CD14-positive monocyte (primary cell): ENCODE measurements at regions not wholly inside any gene's neighbourhood (a gene's known extent, or its start where the extent isn't known, plus 50 kb on each side); places are given as distances from the start of the nearest gene placed in this dataset.
"Not testable (repeated sequence)": the region's sequence is repeated elsewhere in the genome, so short reads cannot be mapped to it uniquely, and the experiment has no call there.

Experiments used
- DNase-seq, 3 donors: peaks; one replicate each; pipeline ENCODE4 v3.0.0-alpha.2; 2011 to 2022
- H2AFZ ChIP-seq: 2 replicates; pipeline ENCODE4 v1.6.0; 2012; ENCODE audit warnings: mild to moderate bottlenecking, low read depth, low read length, inconsistent platforms; ENCODE audit not compliant: insufficient read depth, poor library complexity, severe bottlenecking
- H3K27ac ChIP-seq, 2 donors: 1 replicate in 1 of 2; 2 replicates in 1 of 2; pipeline ENCODE4 v1.5.1; 2012 to 2013; ENCODE audit warnings: low read length in 2 of 2, control low read depth in 1 of 2, inconsistent platforms in 1 of 2, low read depth in 1 of 2, mild to moderate bottlenecking in 1 of 2
- H3K27me3 ChIP-seq, 2 donors: one replicate each; pipeline versions ENCODE4 v1.6.0 to v1.6.1; 2011 to 2013; ENCODE audit warnings: low read length in 2 of 2; ENCODE audit not compliant: control insufficient read depth in 2 of 2, insufficient read depth in 2 of 2
- H3K36me3 ChIP-seq, 2 donors: replicated peaks in 1 of 2; 1 replicate in 1 of 2; 2 replicates in 1 of 2; pipeline versions ENCODE4 v1.5.1 to v1.6.1; 2012 to 2013; ENCODE audit warnings: low read length in 2 of 2, control low read depth in 1 of 2, inconsistent platforms in 1 of 2, mild to moderate bottlenecking in 1 of 2; ENCODE audit not compliant: insufficient read depth in 2 of 2, control insufficient read depth in 1 of 2
- H3K4me1 ChIP-seq, 2 donors: 1 replicate in 1 of 2; 2 replicates in 1 of 2; pipeline versions ENCODE4 v1.5.1 to v1.6.1; 2012 to 2013; ENCODE audit warnings: low read length in 2 of 2, control low read depth in 1 of 2, inconsistent platforms in 1 of 2, mild to moderate bottlenecking in 1 of 2, moderate library complexity in 1 of 2; ENCODE audit not compliant: insufficient read depth in 2 of 2, control insufficient read depth in 1 of 2
- H3K4me2 ChIP-seq: replicated peaks from 2 replicates; pipeline ENCODE3; 2012; ENCODE audit warnings: low read length, moderate library complexity, mild to moderate bottlenecking; ENCODE audit not compliant: poor library complexity, severe bottlenecking; ENCODE audit errors: extremely low read depth
- H3K4me3 ChIP-seq, 3 experiments: fragments of 200-600 bp in 1 of 3; sonication (generic) in 1 of 3; replicated peaks in 1 of 3; 1 replicate in 2 of 3; 2 replicates in 1 of 3; pipeline ENCODE4 v1.5.1; 2011 to 2013; ENCODE audit warnings: low read length in 3 of 3, mild to moderate bottlenecking in 3 of 3, control low read depth in 2 of 3, low read depth in 2 of 3, inconsistent platforms in 1 of 3, moderate library complexity in 1 of 3
- H3K79me2 ChIP-seq: 2 replicates; pipeline ENCODE4 v1.6.0; 2012; ENCODE audit warnings: mild to moderate bottlenecking, control low read depth, inconsistent platforms, low read length, moderate library complexity; ENCODE audit not compliant: insufficient read depth
- H3K9ac ChIP-seq: 2 replicates; pipeline ENCODE4 v1.6.0; 2017; ENCODE audit warnings: low read length, mild to moderate bottlenecking; ENCODE audit not compliant: insufficient read depth, poor library complexity, severe bottlenecking
- H3K9me3 ChIP-seq, 2 donors: replicated peaks in 1 of 2; 1 replicate in 1 of 2; 2 replicates in 1 of 2; pipeline versions ENCODE4 v1.5.1 to v1.6.1; 2012 to 2013; ENCODE audit warnings: low read length in 2 of 2, control low read depth in 1 of 2; ENCODE audit not compliant: control insufficient read depth in 1 of 2, insufficient read depth in 1 of 2
- H4K20me1 ChIP-seq: 2 replicates; pipeline ENCODE4 v1.6.0; 2012; ENCODE audit warnings: mild to moderate bottlenecking, low read length, control low read depth, moderate library complexity; ENCODE audit not compliant: insufficient read depth
- H3K27ac Mint-ChIP-seq, 7 donors: one replicate each; pipeline ENCODE4 v1.8.0; 2020; ENCODE audit warnings: mild to moderate bottlenecking in 7 of 7, mixed read lengths in 7 of 7, moderate library complexity in 6 of 7, inconsistent platforms in 2 of 7
- H3K27me3 Mint-ChIP-seq, 3 donors: one replicate each; pipeline ENCODE4 v1.8.0; 2021 to 2022; ENCODE audit warnings: low read depth in 3 of 3, mild to moderate bottlenecking in 3 of 3, mixed read lengths in 3 of 3, moderate library complexity in 3 of 3, inconsistent platforms in 1 of 3
- H3K36me3 Mint-ChIP-seq, 2 donors: one replicate each; pipeline ENCODE4 v1.8.0; 2020; ENCODE audit warnings: mixed read lengths in 2 of 2, inconsistent platforms in 1 of 2, mild to moderate bottlenecking in 1 of 2
- H3K4me1 Mint-ChIP-seq: one replicate; pipeline ENCODE4 v1.8.0; 2020; ENCODE audit warnings: mild to moderate bottlenecking, mixed read lengths
- H3K4me3 Mint-ChIP-seq, 2 donors: one replicate each; pipeline ENCODE4 v1.8.0; 2020; ENCODE audit warnings: mild to moderate bottlenecking in 2 of 2, mixed read lengths in 2 of 2, moderate library complexity in 1 of 2
- H3K9me3 Mint-ChIP-seq, 7 donors: one replicate each; pipeline ENCODE4 v1.8.0; 2020 to 2022; ENCODE audit warnings: mixed read lengths in 7 of 7, mild to moderate bottlenecking in 6 of 7, moderate library complexity in 6 of 7, inconsistent platforms in 2 of 7
- WGBS: methylation state at CpG from one replicate; pipeline ENCODE4 v1.1.5; 2013; ENCODE audit warnings: missing lambda C conversion rate; ENCODE audit not compliant: insufficient coverage; 5-methylcytosine and 5-hydroxymethylcytosine counted together
- intact Hi-C, 2 donors: fragments of 100-400 bp; cut with micrococcal nuclease; formaldehyde crosslinking; loops; one replicate each; pipeline versions ENCODE4 v1.15.0 to v1.15.1; 2023
- TF ChIP-seq, protein P1 (sequence below): fragments of 200-600 bp; IDR thresholded peaks from one replicate; pipeline ENCODE4 v1.8.0; 2022; ENCODE audit warnings: antibody characterized with exemption, mild to moderate bottlenecking

DNA sequence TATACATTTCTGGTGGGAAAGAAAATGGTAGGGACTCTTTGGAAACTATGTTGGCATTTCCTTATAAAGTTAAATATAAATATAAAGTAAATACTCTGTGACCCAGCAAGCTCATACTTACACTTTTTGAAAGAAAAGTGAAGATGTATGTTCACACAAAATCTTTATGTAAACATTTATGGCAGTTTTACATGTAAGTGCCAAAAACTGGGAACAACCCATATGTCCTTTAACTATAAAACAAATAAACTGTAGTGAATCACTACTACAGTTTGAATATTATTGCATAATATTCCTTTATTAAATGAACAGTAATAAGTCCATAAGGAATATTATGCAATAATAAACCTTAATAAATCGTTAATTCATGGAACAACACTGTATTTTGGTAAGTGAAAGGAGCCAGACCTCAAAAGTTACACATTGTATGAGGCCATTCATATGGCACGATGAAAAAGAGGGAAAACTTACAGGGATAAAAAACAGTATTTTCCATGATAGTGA lies 1660.3 kb upstream of the LRRTM3 start:
- Histone ChIP-seq H3K79me2 (no peaks in the 10 kb centered on the region), H3K27ac (no peak overlapping the region), H3K36me3 (no peaks in the 10 kb centered on the region), H2AFZ (no peak overlapping the region), H3K9me3 (peaks cover 1 to 8% of the 10 kb centered on the region in 2 donors), H3K4me2 (no peak overlapping the region), H3K9ac (no peak overlapping the region), H3K4me3 (no peak overlapping the region), H4K20me1 (no peaks in the 10 kb centered on the region), H3K4me1 (no peaks in the 10 kb centered on the region), H3K27me3 (no peaks in the 10 kb centered on the region)
- DNase-seq = no peak
- no peaks in the 10 kb centered on the region for H3K36me3 Mint-ChIP-seq
- TF ChIP-seq, protein P1, sequence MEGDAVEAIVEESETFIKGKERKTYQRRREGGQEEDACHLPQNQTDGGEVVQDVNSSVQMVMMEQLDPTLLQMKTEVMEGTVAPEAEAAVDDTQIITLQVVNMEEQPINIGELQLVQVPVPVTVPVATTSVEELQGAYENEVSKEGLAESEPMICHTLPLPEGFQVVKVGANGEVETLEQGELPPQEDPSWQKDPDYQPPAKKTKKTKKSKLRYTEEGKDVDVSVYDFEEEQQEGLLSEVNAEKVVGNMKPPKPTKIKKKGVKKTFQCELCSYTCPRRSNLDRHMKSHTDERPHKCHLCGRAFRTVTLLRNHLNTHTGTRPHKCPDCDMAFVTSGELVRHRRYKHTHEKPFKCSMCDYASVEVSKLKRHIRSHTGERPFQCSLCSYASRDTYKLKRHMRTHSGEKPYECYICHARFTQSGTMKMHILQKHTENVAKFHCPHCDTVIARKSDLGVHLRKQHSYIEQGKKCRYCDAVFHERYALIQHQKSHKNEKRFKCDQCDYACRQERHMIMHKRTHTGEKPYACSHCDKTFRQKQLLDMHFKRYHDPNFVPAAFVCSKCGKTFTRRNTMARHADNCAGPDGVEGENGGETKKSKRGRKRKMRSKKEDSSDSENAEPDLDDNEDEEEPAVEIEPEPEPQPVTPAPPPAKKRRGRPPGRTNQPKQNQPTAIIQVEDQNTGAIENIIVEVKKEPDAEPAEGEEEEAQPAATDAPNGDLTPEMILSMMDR = no peak
- intact Hi-C loops = no loop called here
- H3K4me1 Mint-ChIP-seq = no peaks in the 10 kb centered on the region
- no peak overlapping the region for H3K4me3 Mint-ChIP-seq
- peaks cover 0 to 2% (median 0%) of the 10 kb centered on the region in 3 donors for H3K27me3 Mint-ChIP-seq
- peaks cover 0 to 8% (median 2%) of the 10 kb centered on the region in 7 donors for H3K9me3 Mint-ChIP-seq
- no CpG with 5 or more reads among the region's 2 CpGs for WGBS
- H3K27ac Mint-ChIP-seq = no peak overlapping the region

DNA sequence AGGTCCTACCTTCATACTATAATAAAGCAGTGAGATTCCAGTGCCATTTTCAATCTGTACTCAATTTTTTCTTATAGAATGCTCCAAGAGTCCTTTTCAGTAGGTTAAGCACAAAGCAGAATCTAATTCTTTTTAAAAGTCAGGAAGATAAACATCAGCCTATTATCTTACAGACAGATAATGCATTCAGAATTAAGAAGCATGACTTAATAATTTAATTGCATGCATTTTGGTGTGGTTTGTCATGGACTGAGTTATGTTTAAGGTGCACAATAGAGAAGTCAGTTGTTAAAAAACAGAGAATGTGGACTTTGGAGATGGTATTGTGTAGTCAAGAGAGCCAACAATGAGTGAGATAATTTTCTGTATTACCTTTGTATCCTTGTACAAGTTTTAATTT lies 1656.3 kb upstream of the LRRTM3 start:
- H3K36me3 ChIP-seq, DNase-seq, H3K27me3 Mint-ChIP-seq, intact Hi-C loops, H3K4me2 ChIP-seq, H3K36me3 Mint-ChIP-seq, H3K4me1 ChIP-seq, H4K20me1 ChIP-seq, H3K4me1 Mint-ChIP-seq, H3K79me2 ChIP-seq, H3K4me3 ChIP-seq, H3K9ac ChIP-seq, H3K27me3 ChIP-seq, H3K9me3 Mint-ChIP-seq, H2AFZ ChIP-seq, H3K27ac ChIP-seq, H3K9me3 ChIP-seq, H3K4me3 Mint-ChIP-seq, H3K27ac Mint-ChIP-seq: not testable (repeated sequence)
